Glutamatergic neuron (in vitro differentiated cells): ENCODE measurements at regions not wholly inside any gene's neighbourhood (a gene's known extent, or its start where the extent isn't known, plus 50 kb on each side); places are given as distances from the start of the nearest gene placed in this dataset.

Experiments used
- DNase-seq: peaks from one replicate; pipeline ENCODE4 v3.0.0; 2022
- H3K27ac Mint-ChIP-seq: one replicate; pipeline ENCODE4 v1.8.0; 2020; ENCODE audit warnings: mild to moderate bottlenecking, mixed read lengths, inconsistent platforms; ENCODE audit not compliant: unreplicated experiment
- H3K27me3 Mint-ChIP-seq: one replicate; pipeline ENCODE4 v1.8.0; 2020; ENCODE audit warnings: mild to moderate bottlenecking, moderate library complexity, mixed read lengths, inconsistent platforms; ENCODE audit not compliant: unreplicated experiment
- H3K36me3 Mint-ChIP-seq: one replicate; pipeline ENCODE4 v1.8.0; 2020; ENCODE audit warnings: mild to moderate bottlenecking, mixed read lengths, inconsistent platforms; ENCODE audit not compliant: unreplicated experiment
- H3K4me1 Mint-ChIP-seq: one replicate; pipeline ENCODE4 v1.8.0; 2020; ENCODE audit warnings: mild to moderate bottlenecking, low read depth, mixed read lengths, inconsistent platforms; ENCODE audit not compliant: unreplicated experiment
- H3K4me3 Mint-ChIP-seq: one replicate; pipeline ENCODE4 v1.8.0; 2020; ENCODE audit warnings: mild to moderate bottlenecking, mixed read lengths, inconsistent platforms; ENCODE audit not compliant: unreplicated experiment
- H3K9me3 Mint-ChIP-seq: one replicate; pipeline ENCODE4 v1.8.0; 2020; ENCODE audit warnings: mild to moderate bottlenecking, moderate library complexity, mixed read lengths, inconsistent platforms; ENCODE audit not compliant: unreplicated experiment
- TF ChIP-seq, protein P1 (sequence below): fragments of 200-600 bp; sonication (generic); IDR thresholded peaks from one replicate; pipeline ENCODE4 v1.5.0; 2021; ENCODE audit not compliant: partially characterized antibody, unreplicated experiment

DNA sequence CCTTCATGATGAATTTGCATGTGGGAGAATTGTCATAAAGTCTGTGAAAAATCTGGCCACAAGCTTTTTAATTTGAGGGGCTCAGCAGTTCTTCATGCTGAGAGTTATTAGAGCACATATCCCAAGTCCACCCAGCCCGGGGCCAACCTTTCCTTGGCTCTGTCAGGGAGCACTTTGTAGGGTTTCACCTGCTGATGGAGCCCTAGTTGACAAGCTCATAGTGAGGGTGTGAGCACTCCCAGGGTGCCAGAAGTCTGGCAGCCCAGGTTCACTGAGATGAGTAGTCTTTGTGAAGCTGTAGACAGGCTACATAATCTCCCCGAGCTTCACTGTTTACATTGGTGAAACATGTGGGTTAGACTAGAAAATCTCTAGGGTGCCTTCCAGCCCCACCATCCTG, 97.2 kb upstream of the NREP start:
- DNase-seq, result no peak
- TF ChIP-seq, protein P1, sequence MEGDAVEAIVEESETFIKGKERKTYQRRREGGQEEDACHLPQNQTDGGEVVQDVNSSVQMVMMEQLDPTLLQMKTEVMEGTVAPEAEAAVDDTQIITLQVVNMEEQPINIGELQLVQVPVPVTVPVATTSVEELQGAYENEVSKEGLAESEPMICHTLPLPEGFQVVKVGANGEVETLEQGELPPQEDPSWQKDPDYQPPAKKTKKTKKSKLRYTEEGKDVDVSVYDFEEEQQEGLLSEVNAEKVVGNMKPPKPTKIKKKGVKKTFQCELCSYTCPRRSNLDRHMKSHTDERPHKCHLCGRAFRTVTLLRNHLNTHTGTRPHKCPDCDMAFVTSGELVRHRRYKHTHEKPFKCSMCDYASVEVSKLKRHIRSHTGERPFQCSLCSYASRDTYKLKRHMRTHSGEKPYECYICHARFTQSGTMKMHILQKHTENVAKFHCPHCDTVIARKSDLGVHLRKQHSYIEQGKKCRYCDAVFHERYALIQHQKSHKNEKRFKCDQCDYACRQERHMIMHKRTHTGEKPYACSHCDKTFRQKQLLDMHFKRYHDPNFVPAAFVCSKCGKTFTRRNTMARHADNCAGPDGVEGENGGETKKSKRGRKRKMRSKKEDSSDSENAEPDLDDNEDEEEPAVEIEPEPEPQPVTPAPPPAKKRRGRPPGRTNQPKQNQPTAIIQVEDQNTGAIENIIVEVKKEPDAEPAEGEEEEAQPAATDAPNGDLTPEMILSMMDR, result no peak
- no peak overlapping the region for H3K27ac Mint-ChIP-seq
- H3K27me3 Mint-ChIP-seq, result no peaks in the 10 kb centered on the region
- H3K4me1 Mint-ChIP-seq, result peaks cover 6% of the 10 kb centered on the region
- peak overlapping the region; percentile 27 for H3K4me3 Mint-ChIP-seq
- no peaks in the 10 kb centered on the region for H3K9me3 Mint-ChIP-seq
- no peaks in the 10 kb centered on the region for H3K36me3 Mint-ChIP-seq

DNA sequence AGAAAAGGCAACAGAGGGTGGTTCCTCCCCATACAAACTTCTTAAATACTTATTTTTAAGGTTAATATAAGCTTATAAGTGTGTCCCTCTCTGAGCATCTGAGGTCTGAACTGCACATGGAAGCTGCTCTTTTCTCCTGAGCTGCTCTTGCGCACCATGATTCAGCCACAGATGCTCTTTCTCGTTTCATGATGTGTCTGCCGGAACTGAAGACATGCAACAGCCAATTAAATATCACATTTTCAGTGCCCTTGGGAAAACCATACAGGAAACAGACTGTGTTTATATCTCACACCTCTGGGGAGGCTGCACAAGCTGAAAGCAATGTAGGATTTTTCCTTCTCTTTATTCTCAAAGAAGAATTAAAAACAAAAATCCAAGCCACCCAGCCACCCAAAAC, 96.8 kb upstream of the NREP start:
- no peak overlapping the region for H3K27ac Mint-ChIP-seq

DNA sequence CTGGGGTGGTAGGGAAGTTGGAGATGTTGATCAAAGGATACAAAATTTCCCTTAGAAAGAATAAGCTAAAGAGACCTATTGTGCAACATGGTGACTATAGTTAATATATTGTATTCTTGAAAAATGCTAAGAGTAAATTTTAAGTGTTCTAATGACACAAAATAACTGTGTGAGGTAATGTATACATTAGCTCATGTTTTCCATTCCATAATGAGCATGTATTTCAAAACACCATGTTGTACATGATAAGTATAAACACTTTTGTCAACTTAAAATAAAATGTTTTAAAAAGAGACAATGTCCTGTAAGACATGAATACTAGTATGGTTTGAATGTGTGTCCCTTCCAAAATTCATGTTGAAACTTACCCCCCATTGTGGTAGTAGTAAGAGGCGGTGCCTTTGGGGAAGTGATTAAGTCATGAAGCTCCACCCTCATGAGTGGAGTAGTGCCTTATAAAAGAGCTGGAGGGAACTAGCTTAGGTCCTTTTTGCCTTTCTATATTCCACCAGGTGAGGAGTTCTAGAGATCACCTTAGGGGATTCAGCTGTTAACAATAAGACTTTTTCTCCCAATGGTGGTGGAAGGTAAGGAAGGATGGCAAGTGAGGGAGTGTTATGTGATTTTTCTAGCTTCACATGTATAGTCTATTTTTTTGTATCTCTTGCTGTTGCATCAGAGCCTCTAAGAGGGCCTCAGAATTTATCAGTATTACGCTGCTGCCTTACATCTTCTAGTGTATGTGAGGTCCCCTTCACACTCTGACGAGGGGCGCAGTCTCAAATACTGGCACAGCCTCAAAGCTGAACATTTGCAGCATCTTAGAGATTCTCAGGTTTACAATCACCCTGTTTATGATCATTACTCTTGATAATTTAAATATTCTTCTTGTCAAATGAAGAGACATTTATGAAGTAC, 94.9 kb upstream of the NREP start:
- Mint-ChIP-seq H3K9me3 (no peaks in the 10 kb centered on the region), H3K4me1 (peaks cover 6% of the 10 kb centered on the region), H3K27ac (no peak overlapping the region), H3K27me3 (no peaks in the 10 kb centered on the region), H3K4me3 (no peak overlapping the region), H3K36me3 (no peaks in the 10 kb centered on the region)
- no peak for DNase-seq
- TF ChIP-seq, protein P1, result no peak

More for the DNA sequence above, 96.8 kb upstream of the NREP start:
- DNase-seq, result no peak
- H3K4me1 Mint-ChIP-seq, result peaks cover 6% of the 10 kb centered on the region
- H3K36me3 Mint-ChIP-seq, result no peaks in the 10 kb centered on the region
- TF ChIP-seq, protein P1, result no peak
- H3K4me3 Mint-ChIP-seq, result no peak overlapping the region
- no peaks in the 10 kb centered on the region for H3K27me3 Mint-ChIP-seq
- H3K9me3 Mint-ChIP-seq, result no peaks in the 10 kb centered on the region

DNA sequence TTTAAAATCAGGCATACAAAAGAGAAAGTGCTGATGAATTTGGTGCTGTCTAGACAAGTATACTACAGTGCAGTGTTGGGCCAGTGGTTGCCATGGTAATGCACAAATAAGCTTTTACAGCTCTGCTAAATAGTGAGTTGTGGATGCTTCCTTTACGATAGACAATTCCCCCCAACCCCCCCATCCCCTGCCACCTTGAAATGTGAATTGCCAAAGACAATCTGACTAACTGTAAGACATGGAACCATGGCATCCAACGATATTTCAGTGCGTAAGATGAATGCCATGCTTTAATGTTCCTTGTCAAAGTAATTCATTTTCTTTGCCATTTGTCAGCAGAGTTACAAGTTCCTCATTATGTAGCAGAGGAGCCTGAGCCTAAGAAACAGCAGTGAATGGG, 91.5 kb upstream of the NREP start:
- Mint-ChIP-seq H3K36me3 (no peaks in the 10 kb centered on the region), H3K4me3 (no peak overlapping the region), H3K4me1 (no peaks in the 10 kb centered on the region), H3K27ac (no peak overlapping the region), H3K27me3 (no peaks in the 10 kb centered on the region), H3K9me3 (no peaks in the 10 kb centered on the region)
- DNase-seq, result no peak
- TF ChIP-seq, protein P1, result no peak

DNA sequence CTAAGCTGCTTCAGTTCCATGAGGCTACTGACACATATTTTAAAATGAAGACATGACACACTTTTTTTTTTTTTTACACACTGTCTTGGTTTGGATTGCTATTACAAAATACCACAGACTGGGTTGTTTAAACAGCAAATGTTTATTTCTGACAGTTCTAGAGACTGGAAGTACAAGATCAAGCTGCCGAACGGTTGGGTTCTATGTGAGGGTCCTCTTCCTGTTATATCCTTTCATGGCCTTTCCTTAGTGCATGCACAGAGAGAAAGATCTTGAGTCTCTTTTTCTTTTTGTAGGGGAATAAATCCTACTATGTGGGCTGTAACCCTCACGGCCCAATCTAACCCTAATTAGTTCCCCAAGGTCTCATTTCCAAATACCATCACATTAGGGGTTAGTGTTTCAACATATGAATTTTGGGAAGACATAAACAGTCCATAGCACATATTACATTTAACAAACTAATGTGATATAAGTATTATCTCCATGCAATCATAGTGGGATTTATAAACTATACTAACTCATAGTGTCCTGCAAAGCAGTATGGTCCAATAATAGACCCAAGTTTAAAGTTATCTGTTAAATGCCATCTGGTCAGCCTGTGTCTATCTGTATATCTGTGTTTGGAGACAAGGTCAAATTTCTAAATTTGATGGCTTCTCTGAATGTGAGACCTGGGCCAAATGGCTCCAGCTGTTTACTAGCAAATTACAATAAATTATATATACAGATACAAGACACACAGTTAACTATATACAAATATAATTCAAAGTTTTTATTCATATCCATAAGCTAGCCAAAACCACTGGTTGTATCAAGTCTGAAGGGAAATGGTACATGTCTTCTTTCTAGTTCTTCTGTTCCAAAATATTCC, 90.3 kb upstream of the NREP start:
- Mint-ChIP-seq H3K4me1 (no peaks in the 10 kb centered on the region), H3K4me3 (no peak overlapping the region), H3K36me3 (no peaks in the 10 kb centered on the region), H3K27ac (no peak overlapping the region), H3K9me3 (no peaks in the 10 kb centered on the region), H3K27me3 (no peaks in the 10 kb centered on the region)
- TF ChIP-seq, protein P1, result no peak
- no peak for DNase-seq
